ENCODE measurements at regions not wholly inside any gene's neighbourhood (a gene's known extent, or its start where the extent isn't known, plus 50 kb on each side); places are given as distances from the start of the nearest gene placed in this dataset.

- ChIA-PET CTCF (no interaction called here), POLR2A (ENCODE audit: low non-redundant PET) (no interaction called here)
- Histone ChIP-seq H3K4me1 (ENCODE audit: insufficient read depth, low read length, poor library complexity, severe bottlenecking) (no peaks in the 10 kb centered on the region), H3K27ac (ENCODE audit: low read depth, low read length, poor library complexity, severe bottlenecking) (no peak overlapping the region), H3K9me3 (ENCODE audit: low read depth, low read length, poor library complexity, severe bottlenecking) (no peaks in the 10 kb centered on the region), H3K4me3 (ENCODE audit: low read depth, low read length, poor library complexity, severe bottlenecking) (no peak overlapping the region), H3K36me3 (ENCODE audit: insufficient read depth, low read length, poor library complexity, severe bottlenecking) (no peaks in the 10 kb centered on the region), H3K27me3 (replicated peaks; ENCODE audit: insufficient read depth, low read depth, low read length, poor library complexity) (no peaks in the 10 kb centered on the region)
- no peak for DNase-seq (ENCODE audit: low spot score)
- no TSS peak for BruUV-seq (replicated peaks)
- intact Hi-C loops (cut with micrococcal nuclease; ENCODE audit: unreplicated experiment): no loop called here
- TF ChIP-seq EZH2 (IDR thresholded peaks at IDR 0.05; ENCODE audit: borderline replicate concordance, low read depth, low read length, poor library complexity, severe bottlenecking) (no peak), CTCF (conservative IDR thresholded peaks at IDR 0.05; ENCODE audit: low read depth, low read length) (no peak)
Observed at GRCh38 chr5:23001120-23001519, 148.0 kb upstream of the CDH12 start.

- no TSS peak for BruUV-seq (replicated peaks)
- no peak overlapping the region for H3K27ac ChIP-seq (ENCODE audit: low read depth, low read length, poor library complexity, severe bottlenecking)
- TF ChIP-seq CTCF (conservative IDR thresholded peaks at IDR 0.05; ENCODE audit: low read depth, low read length) (no peak), EZH2 (IDR thresholded peaks at IDR 0.05; ENCODE audit: borderline replicate concordance, low read depth, low read length, poor library complexity, severe bottlenecking) (no peak)
- ChIA-PET CTCF (no interaction called here), POLR2A (ENCODE audit: low non-redundant PET) (no interaction called here)
- H3K36me3 ChIP-seq (ENCODE audit: insufficient read depth, low read length, poor library complexity, severe bottlenecking): no peaks in the 10 kb centered on the region
- intact Hi-C loops (cut with micrococcal nuclease; ENCODE audit: unreplicated experiment): no loop called here
- DNase-seq (ENCODE audit: low spot score): no peak
- no peak overlapping the region for H3K4me3 ChIP-seq (ENCODE audit: low read depth, low read length, poor library complexity, severe bottlenecking)
- H3K27me3 ChIP-seq (replicated peaks; ENCODE audit: insufficient read depth, low read depth, low read length, poor library complexity): no peaks in the 10 kb centered on the region
- no peaks in the 10 kb centered on the region for H3K9me3 ChIP-seq (ENCODE audit: low read depth, low read length, poor library complexity, severe bottlenecking)
- H3K4me1 ChIP-seq (ENCODE audit: insufficient read depth, low read length, poor library complexity, severe bottlenecking): no peaks in the 10 kb centered on the region
Observed at GRCh38 chr5:22998774-22999173, 145.6 kb upstream of the CDH12 start.

GRCh38 chr5:22998362-22998761, 145.2 kb upstream of the CDH12 start:
- CTCF ChIA-PET: no interaction called here
- no peak for TF ChIP-seq EZH2 (IDR thresholded peaks at IDR 0.05; ENCODE audit: borderline replicate concordance, low read depth, low read length, poor library complexity, severe bottlenecking)
- TF ChIP-seq CTCF (conservative IDR thresholded peaks at IDR 0.05; ENCODE audit: low read depth, low read length): no peak

More at GRCh38 chr5:22998362-22998761, 145.2 kb upstream of the CDH12 start:
- Histone ChIP-seq H3K4me3 (ENCODE audit: low read depth, low read length, poor library complexity, severe bottlenecking) (no peak overlapping the region), H3K36me3 (ENCODE audit: insufficient read depth, low read length, poor library complexity, severe bottlenecking) (no peaks in the 10 kb centered on the region), H3K4me1 (ENCODE audit: insufficient read depth, low read length, poor library complexity, severe bottlenecking) (no peaks in the 10 kb centered on the region), H3K27ac (ENCODE audit: low read depth, low read length, poor library complexity, severe bottlenecking) (no peak overlapping the region), H3K9me3 (ENCODE audit: low read depth, low read length, poor library complexity, severe bottlenecking) (no peaks in the 10 kb centered on the region), H3K27me3 (replicated peaks; ENCODE audit: insufficient read depth, low read depth, low read length, poor library complexity) (no peaks in the 10 kb centered on the region)
- BruUV-seq (replicated peaks): no TSS peak
- POLR2A ChIA-PET (ENCODE audit: low non-redundant PET): no interaction called here
- no peak for DNase-seq (ENCODE audit: low spot score)
- intact Hi-C loops (cut with micrococcal nuclease; ENCODE audit: unreplicated experiment): no loop called here
